GM12892 (cell line): ENCODE measurements at regions not wholly inside any gene's neighbourhood (a gene's known extent, or its start where the extent isn't known, plus 50 kb on each side); places are given as distances from the start of the nearest gene placed in this dataset.

Source experiments
- POLR2A ChIP-seq: IDR thresholded peaks from 2 replicates; pipeline ENCODE4 v1.6.1; 2011; ENCODE audit warnings: low read depth, low read length, control low read depth
- POLR2AphosphoS5 ChIP-seq: IDR thresholded peaks from 2 replicates; pipeline ENCODE4 v1.6.1; 2011; ENCODE audit warnings: low read depth, low read length, control low read depth
- TAF1 ChIP-seq: IDR thresholded peaks from 2 replicates; pipeline ENCODE4 v1.6.1; 2011; ENCODE audit warnings: low read depth, mild to moderate bottlenecking, control low read depth, low read length, borderline replicate concordance

GRCh38 chr9:28747351-28747985 is 1174.2 kb upstream of the C9orf72 start:
- TF ChIP-seq POLR2A (no peak), POLR2AphosphoS5 (no peak), TAF1 (no peak)
